ENCODE measurements at regions not wholly inside any gene's neighbourhood (a gene's known extent, or its start where the extent isn't known, plus 50 kb on each side); places are given as distances from the start of the nearest gene placed in this dataset.

GRCh38 chr2:76472946-76473345, 762.2 kb upstream of the GCFC2 start:
- Mint-ChIP-seq H3K4me1 (ENCODE audit: low read depth, unreplicated experiment) (no peaks in the 10 kb centered on the region), H3K4me3 (ENCODE audit: unreplicated experiment) (no peak overlapping the region), H3K27ac (ENCODE audit: unreplicated experiment) (no peak overlapping the region), H3K27me3 (ENCODE audit: unreplicated experiment) (peaks cover 2% of the 10 kb centered on the region), H3K9me3 (ENCODE audit: unreplicated experiment) (no peaks in the 10 kb centered on the region), H3K36me3 (ENCODE audit: unreplicated experiment) (no peaks in the 10 kb centered on the region)
- DNase-seq: no peak
- TF ChIP-seq CTCF (IDR thresholded peaks at IDR 0.05; ENCODE audit: partially characterized antibody, unreplicated experiment): no peak

GRCh38 chr2:76469066-76469465, 758.4 kb upstream of the GCFC2 start:
- no peak for DNase-seq
- peaks cover 2% of the 10 kb centered on the region for H3K27me3 Mint-ChIP-seq (ENCODE audit: unreplicated experiment)
- H3K4me3 Mint-ChIP-seq (ENCODE audit: unreplicated experiment): no peak overlapping the region
- H3K9me3 Mint-ChIP-seq (ENCODE audit: unreplicated experiment): no peaks in the 10 kb centered on the region
- no peak overlapping the region for H3K27ac Mint-ChIP-seq (ENCODE audit: unreplicated experiment)
- no peak for TF ChIP-seq CTCF (IDR thresholded peaks at IDR 0.05; ENCODE audit: partially characterized antibody, unreplicated experiment)
- no peaks in the 10 kb centered on the region for H3K4me1 Mint-ChIP-seq (ENCODE audit: low read depth, unreplicated experiment)
- no peaks in the 10 kb centered on the region for H3K36me3 Mint-ChIP-seq (ENCODE audit: unreplicated experiment)

- H3K9me3 Mint-ChIP-seq (ENCODE audit: unreplicated experiment): no peaks in the 10 kb centered on the region
- no peak for TF ChIP-seq CTCF (IDR thresholded peaks at IDR 0.05; ENCODE audit: partially characterized antibody, unreplicated experiment)
- peaks cover 2% of the 10 kb centered on the region for H3K27me3 Mint-ChIP-seq (ENCODE audit: unreplicated experiment)
These were observed 756.6 kb upstream of the GCFC2 start for GRCh38 chr2:76467326-76467725.

GRCh38 chr2:76464310-76464709, 753.6 kb upstream of the GCFC2 start:
- Mint-ChIP-seq H3K27me3 (ENCODE audit: unreplicated experiment) (peaks cover 2% of the 10 kb centered on the region), H3K4me1 (ENCODE audit: low read depth, unreplicated experiment) (no peaks in the 10 kb centered on the region), H3K27ac (ENCODE audit: unreplicated experiment) (no peak overlapping the region), H3K9me3 (ENCODE audit: unreplicated experiment) (no peaks in the 10 kb centered on the region), H3K4me3 (ENCODE audit: unreplicated experiment) (no peak overlapping the region), H3K36me3 (ENCODE audit: unreplicated experiment) (no peaks in the 10 kb centered on the region)
- no peak for TF ChIP-seq CTCF (IDR thresholded peaks at IDR 0.05; ENCODE audit: partially characterized antibody, unreplicated experiment)
- no peak for DNase-seq

More at GRCh38 chr2:76467326-76467725, 756.6 kb upstream of the GCFC2 start:
- no peak for DNase-seq
- H3K36me3 Mint-ChIP-seq (ENCODE audit: unreplicated experiment): no peaks in the 10 kb centered on the region
- no peak overlapping the region for H3K4me3 Mint-ChIP-seq (ENCODE audit: unreplicated experiment)
- H3K27ac Mint-ChIP-seq (ENCODE audit: unreplicated experiment): no peak overlapping the region
- no peaks in the 10 kb centered on the region for H3K4me1 Mint-ChIP-seq (ENCODE audit: low read depth, unreplicated experiment)

- Mint-ChIP-seq H3K4me1 (ENCODE audit: low read depth, unreplicated experiment) (no peaks in the 10 kb centered on the region), H3K27me3 (ENCODE audit: unreplicated experiment) (peaks cover 1% of the 10 kb centered on the region), H3K27ac (ENCODE audit: unreplicated experiment) (no peak overlapping the region), H3K36me3 (ENCODE audit: unreplicated experiment) (no peaks in the 10 kb centered on the region), H3K9me3 (ENCODE audit: unreplicated experiment) (no peaks in the 10 kb centered on the region), H3K4me3 (ENCODE audit: unreplicated experiment) (no peak overlapping the region)
- no peak for DNase-seq
- no peak for TF ChIP-seq CTCF (IDR thresholded peaks at IDR 0.05; ENCODE audit: partially characterized antibody, unreplicated experiment)
These were observed 750.7 kb upstream of the GCFC2 start for GRCh38 chr2:76461431-76461830.
